NT2/D1 (cell line): ENCODE measurements at regions not wholly inside any gene's neighbourhood (a gene's known extent, or its start where the extent isn't known, plus 50 kb on each side); places are given as distances from the start of the nearest gene placed in this dataset.

Experiments
- SUZ12 ChIP-seq: IDR thresholded peaks from 2 replicates; pipeline ENCODE4 v1.6.1; 2011; ENCODE audit not compliant: insufficient read length, insufficient read depth; ENCODE audit errors: extremely low read depth
- YY1 ChIP-seq: IDR thresholded peaks from 2 replicates; pipeline ENCODE4 v1.6.1; 2011; ENCODE audit not compliant: insufficient read length, insufficient read depth
- ZNF274 ChIP-seq: IDR thresholded peaks from 2 replicates; pipeline ENCODE4 v1.6.1; 2011; ENCODE audit warnings: mild to moderate bottlenecking, low read depth, low read length

DNA sequence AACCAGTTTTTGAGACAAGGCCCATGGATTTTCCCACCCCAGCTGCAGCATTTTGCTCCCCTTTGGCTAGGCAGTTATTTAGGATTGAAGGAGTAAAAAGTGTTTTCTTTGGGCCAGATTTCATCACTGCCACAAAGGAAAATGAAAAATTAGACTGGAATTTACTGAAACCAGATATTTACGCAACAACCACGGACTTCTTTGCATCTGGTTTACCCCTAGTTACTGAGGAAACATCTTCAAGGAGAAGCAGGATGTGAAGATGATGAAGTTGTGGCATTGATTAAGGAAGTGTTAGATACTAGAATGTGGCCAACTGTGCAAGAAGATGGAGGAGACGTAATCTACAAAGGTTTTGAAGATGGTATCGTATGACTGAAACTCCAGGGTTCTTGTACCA is 165.2 kb upstream of the MYRIP start:
- TF ChIP-seq SUZ12 (no peak), YY1 (no peak), ZNF274 (no peak)
